PC-3 (cell line): ENCODE measurements at regions not wholly inside any gene's neighbourhood (a gene's known extent, or its start where the extent isn't known, plus 50 kb on each side); places are given as distances from the start of the nearest gene placed in this dataset.

Source experiments
- CTCF ChIP-seq: fragments of 300-600 bp; sonication (generic); conservative IDR thresholded peaks from 2 replicates; pipeline ENCODE4 v1.5.1; 2017; ENCODE audit warnings: antibody characterized with exemption, low read depth, mild to moderate bottlenecking, low read length
- EZH2 ChIP-seq: fragments of 300-600 bp; sonication (generic); IDR thresholded peaks from one replicate; pipeline ENCODE4 v1.6.1; 2017; ENCODE audit warnings: antibody characterized with exemption, mild to moderate bottlenecking, low read length; ENCODE audit not compliant: unreplicated experiment
- EZH2phosphoT487 ChIP-seq: fragments of 300-600 bp; sonication (generic); IDR thresholded peaks from 2 replicates; pipeline ENCODE4 v1.6.1; 2018; ENCODE audit warnings: mild to moderate bottlenecking, antibody characterized with exemption, low read length, borderline replicate concordance

- no peak for TF ChIP-seq EZH2
- no peak for TF ChIP-seq EZH2phosphoT487
- no peak for TF ChIP-seq CTCF
These were observed 165.6 kb downstream of the USP12 start for GRCh38 chr13:27005976-27006518.
